MM.1S (cell line): ENCODE measurements at regions not wholly inside any gene's neighbourhood (a gene's known extent, or its start where the extent isn't known, plus 50 kb on each side); places are given as distances from the start of the nearest gene placed in this dataset.

Experiments used
- EZH2 ChIP-seq: fragments of 300-600 bp; sonication (generic); optimal IDR thresholded peaks from 2 replicates; pipeline ENCODE3; 2017; ENCODE audit warnings: low read depth, mild to moderate bottlenecking, antibody characterized with exemption, low read length, mixed read lengths
- EZH2phosphoT487 ChIP-seq: fragments of 300-600 bp; sonication (generic); IDR thresholded peaks from 2 replicates; pipeline ENCODE4 v1.6.1; 2018; ENCODE audit warnings: antibody characterized with exemption, low read length
- TF ChIP-seq, protein P1 (sequence below): fragments of 300-600 bp; sonication (generic); IDR thresholded peaks from 2 replicates; pipeline ENCODE4 v1.5.1; 2016; ENCODE audit warnings: antibody characterized with exemption, low read length, mixed read lengths

DNA sequence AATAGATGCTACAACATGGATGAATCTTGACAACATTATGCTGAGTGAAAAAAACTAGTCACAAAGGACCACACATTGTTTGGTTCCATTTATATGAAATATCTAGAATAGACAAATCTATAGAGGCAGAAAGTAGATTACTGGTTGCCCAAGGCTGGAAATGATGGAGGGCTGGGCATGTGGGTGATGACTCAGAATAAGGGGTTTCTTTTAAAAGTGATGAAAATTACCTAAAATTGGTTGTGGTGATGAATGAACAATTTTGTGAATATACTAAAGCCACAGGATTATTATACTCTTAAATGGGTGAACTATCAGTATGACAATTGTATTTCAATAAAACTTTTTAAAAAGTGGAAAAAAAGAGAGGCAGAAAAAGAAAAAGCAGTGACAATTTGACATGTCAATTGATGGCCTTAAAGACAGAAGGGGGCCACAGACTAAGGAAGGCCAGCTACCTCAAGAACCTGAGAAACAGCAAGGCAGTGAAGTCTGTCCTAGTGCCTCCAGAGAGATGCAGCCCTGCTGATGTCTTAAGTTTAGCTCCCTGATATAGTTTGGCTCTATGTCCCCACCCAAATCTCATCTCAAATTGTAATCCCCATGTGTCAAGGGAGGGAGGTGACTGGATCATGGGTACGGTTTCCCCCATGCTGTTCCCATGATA lies 182.7 kb downstream of the PIK3R1 start:
- TF ChIP-seq, protein P1, sequence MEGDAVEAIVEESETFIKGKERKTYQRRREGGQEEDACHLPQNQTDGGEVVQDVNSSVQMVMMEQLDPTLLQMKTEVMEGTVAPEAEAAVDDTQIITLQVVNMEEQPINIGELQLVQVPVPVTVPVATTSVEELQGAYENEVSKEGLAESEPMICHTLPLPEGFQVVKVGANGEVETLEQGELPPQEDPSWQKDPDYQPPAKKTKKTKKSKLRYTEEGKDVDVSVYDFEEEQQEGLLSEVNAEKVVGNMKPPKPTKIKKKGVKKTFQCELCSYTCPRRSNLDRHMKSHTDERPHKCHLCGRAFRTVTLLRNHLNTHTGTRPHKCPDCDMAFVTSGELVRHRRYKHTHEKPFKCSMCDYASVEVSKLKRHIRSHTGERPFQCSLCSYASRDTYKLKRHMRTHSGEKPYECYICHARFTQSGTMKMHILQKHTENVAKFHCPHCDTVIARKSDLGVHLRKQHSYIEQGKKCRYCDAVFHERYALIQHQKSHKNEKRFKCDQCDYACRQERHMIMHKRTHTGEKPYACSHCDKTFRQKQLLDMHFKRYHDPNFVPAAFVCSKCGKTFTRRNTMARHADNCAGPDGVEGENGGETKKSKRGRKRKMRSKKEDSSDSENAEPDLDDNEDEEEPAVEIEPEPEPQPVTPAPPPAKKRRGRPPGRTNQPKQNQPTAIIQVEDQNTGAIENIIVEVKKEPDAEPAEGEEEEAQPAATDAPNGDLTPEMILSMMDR = no peak
- TF ChIP-seq EZH2phosphoT487 (no peak), EZH2 (no peak)
